NCI-H1048 (cell line): ENCODE measurements at regions not wholly inside any gene's neighbourhood (a gene's known extent, or its start where the extent isn't known, plus 50 kb on each side); places are given as distances from the start of the nearest gene placed in this dataset.

Experiments
- DNase-seq: peaks from one replicate; lab custom pipeline; 2025; lab: John Stamatoyannopoulos, UW

DNA sequence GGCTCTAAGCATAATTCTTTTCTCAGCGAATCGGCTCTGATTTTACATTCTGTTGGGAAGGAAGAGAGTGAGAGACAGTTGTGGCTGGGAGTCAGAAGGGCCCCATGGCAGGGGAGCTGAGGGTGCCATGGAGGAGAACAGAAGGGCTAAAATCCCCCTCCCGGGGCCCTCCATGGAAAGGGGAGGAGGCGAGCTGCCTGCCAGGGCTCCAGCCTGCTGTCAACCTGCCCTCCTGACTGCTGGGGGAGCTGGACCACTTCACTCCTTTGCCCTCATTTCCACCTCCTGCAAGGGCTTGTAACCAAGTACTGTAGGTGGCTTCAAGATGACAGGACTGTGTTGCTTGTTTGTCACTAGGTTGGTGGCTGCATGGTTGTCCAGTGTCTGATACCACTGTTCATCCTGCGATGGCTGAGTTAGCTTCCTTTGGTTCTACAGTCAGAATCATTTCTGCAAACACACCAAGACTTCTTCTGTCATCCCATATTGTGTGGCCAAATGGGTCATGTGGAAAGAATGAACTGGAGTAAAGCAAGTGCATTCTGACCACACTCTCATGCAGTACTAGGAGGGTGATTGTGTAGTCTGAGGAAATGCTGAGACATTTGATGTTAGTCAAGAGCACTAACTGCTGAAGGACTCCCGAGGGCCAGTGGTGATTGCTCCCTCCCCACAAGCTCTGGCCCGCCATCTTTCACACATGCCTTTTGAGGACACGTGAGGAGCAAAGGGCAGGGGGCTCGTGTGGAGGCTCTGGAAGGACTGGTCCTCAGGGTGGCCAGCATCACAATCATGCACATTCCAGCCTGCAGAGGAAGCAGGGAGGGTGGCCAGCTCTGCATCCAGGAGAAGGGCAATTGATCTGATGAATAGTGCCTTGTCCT lies 307.2 kb downstream of the GADD45G start:
- no peak for DNase-seq

DNA sequence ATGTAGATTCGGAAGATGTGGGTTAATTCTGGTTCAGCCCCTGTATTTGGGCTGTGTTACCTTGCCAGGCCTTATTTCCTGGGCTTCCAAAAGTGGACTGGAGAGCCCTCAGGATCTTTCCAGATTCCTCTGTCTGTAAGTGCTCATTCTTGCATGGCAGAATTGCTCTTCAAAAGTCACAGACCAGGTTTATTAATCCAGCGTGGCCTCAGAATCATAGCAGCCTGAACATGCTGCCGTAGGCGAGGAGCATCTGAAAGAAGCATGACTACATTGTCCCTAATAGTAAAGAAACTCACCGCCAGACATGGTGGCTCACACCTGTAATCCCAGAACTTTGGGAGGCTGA lies 307.8 kb downstream of the GADD45G start:
- DNase-seq, result no peak

DNA sequence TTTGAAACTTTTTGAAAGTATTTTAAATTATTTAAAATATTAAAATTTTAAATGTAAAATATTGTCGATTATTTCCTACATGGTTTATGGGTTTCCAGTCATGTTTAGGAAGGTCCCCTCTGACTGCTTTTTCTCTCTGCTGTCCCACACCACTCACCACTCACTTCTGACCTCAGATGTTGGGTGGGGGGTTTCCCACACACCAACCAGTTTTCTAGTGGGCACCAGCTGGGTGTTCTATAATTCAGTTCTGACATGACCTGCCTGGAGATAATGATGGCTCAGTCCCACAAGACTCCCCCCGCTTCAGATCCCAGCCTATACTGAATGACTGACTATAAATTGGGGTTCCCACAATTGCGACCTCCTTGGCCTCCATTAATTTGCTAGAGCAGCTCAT lies 310.4 kb downstream of the GADD45G start:
- no peak for DNase-seq

DNA sequence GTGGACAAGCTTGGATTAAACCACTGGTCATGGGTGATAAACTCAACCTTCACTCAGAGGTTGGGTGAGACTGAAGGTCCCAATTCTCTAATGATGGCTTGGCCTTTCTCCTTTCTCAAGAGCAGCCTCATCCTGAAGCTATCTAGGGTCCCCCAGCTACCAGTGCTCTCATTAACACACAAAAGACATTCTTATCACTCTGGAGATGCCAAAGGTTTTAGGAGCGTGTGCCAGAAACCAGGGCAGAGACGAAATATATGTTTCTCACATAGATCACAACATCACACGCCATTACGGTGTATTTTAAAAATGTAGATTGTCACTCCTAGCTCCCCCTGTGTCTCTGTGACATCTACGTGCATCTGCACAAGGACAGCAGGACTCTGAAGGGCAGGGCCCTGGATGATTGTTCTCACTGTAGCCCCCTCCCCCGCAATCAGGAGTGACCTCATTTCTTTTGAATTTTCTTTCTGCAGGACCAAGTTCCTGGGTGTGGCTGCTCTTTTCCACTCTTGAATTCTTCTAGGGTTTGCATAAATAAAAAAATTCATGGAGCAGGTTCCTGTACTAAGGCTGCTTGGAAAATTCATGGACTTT lies 311.3 kb downstream of the GADD45G start:
- no peak for DNase-seq

DNA sequence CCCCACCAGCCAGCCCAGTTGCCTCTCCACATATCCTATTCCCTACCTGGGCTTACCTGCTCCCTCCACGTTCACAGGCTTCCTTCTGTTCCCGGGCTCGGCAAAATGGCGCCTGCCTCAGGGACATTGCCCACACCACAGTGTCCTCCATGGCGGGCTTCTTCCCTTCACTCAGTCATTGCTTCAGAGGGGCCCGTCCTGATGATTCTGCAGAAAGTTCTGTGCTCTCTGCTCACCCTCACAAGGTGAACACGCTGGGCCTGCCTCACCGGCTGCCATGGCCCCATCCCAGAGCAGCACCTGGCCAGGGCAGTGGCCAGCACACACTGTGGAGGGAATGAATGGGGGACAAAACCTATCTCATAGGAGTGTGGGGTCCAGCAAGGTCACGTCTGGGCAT lies 313.0 kb downstream of the GADD45G start:
- DNase-seq, result no peak

DNA sequence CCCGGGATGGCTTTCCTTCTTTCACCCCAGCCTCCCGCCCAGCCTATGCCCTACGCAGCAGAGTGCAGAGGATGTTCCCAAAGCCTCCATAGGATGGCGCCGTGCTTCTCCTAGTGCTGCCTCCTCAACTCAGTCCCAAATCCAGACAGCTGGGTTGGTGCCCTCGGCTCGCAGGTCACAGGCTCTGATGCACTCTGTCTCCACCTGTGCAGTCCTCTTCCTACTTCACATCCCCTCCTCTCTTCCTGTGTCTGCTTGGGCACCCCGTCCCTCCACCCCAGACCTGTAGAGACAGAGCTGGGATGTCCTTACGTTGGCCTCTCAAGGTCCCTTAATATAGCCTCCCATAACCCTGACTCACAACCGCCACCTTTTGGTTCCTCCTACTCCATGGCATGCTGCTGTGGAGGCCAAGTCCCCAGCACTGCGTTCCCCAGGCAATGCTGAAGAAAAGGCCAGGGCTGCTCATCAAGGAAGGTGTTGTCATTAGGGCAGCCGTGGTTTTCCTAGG lies 314.4 kb downstream of the GADD45G start:
- no peak for DNase-seq

DNA sequence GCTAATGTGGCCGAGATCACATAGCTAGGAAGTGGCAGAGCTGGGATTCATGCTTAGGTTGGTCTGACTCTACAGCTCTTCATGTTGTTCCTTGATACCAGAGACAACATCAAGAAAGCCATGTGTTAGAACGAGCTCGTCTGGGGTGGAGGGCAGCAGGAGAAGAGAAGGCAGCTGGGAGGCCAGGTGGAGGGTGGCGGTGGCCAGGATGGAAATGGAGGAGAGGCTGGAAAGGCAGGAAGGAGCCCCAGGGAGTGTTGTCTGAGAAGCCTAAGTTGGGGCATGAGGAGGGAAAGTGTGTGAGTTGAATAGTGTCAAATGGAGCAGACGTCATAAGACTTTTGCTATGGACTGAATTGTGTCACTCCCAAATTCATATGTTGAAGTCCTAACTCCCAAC lies 315.3 kb downstream of the GADD45G start:
- no peak for DNase-seq

DNA sequence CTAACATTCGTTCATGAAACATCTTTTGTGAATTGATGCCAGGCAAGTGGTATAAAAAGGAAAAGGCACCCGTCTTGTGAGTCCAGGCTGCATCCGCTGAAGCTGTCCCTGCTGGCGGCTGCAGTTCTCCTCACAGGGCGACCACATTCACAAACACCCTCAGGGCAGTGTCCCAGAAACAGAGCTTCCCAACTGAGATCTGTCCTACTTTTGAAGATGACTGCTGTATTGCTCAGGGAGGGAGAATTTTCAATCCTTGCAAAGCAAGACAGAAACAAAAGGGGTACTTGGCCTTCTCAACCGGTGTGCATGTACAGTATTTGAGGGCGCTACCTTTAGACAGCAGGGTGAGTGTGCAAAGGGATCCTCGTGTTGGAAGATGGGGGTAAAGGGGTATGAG lies 316.1 kb downstream of the GADD45G start:
- no peak for DNase-seq

DNA sequence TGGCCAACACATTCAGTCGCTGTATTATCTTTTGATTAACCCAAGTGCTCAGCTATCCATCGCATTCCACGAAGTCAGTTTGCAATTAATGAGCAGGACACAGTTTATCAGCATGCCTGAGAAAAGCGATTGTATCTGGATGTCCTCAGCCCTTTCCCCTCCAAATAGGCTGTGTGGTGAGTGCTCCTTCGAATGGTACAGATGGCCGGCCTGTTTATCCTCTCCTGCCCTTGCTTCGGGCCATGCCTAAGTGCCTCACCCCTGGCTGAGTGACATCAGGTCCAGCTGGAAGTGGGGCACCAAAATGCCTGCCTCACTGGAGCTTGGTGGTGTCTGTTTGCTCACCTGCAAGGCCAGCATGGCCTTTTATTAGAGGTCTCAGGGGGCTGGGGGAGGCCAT lies 317.3 kb downstream of the GADD45G start:
- DNase-seq, result no peak

DNA sequence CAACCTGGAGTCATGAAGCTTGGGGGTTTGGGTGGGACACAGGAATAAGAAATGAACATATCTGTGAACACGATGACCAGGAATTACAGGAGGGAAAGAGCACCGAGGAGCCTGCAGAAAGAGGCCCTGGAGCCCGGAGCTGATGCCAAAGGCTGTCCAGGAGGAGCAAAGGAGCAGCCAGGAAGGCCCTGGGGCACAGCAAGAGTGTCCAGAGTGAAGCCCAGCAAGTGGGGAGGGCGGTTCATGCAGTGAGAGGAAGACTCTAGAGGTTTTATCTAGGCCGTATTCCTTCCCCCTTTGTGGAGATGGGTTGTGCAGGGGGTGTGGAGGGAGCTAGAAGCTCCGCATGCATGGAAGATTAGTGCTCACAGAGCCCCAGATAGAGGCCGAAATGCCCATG lies 318.4 kb downstream of the GADD45G start:
- no peak for DNase-seq

DNA sequence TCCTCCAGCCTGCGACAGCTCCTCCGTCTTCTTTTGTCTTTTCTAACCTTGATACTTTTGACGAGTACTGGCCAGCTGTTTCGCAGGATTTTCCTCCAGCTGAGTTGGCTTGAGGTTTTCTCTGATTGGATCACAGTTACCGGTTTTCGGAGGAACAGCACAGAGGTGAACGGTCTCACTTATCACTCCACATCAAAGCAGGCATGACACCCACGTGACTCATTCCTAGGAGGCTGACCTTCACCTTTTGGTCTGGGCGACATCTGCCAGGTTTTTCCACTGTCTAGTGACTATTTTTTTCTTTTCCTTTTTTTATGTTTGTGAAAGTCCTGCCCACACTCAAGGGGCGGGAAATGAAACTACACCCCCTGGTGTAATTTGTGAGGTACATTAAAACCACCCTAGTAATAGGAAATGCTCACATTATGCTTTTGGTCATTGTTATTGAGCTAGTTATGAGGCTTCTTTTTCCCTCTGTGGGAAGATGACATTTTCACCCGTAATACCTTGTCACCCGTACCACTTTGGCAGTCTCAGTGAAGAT lies 319.2 kb downstream of the GADD45G start:
- DNase-seq, result no peak

DNA sequence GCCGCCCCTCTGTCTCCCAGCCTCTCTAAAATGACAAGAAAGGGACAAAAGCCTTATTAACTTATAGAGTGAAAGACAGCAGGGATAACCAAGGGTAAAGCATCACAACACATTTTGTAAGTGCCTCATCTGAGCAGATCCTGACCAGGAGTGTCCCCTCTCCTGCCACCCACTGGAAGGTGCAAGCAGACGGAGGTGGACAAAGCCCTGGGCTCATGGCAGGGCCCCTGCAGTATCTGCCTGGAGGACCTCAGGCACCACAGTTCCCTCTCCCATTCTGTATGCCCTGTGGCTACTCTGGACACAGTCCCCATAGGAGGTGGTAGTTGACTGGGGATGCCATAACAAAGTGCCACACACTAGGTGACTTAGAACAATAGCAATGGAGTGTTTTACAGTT lies 319.8 kb downstream of the GADD45G start:
- no peak for DNase-seq

DNA sequence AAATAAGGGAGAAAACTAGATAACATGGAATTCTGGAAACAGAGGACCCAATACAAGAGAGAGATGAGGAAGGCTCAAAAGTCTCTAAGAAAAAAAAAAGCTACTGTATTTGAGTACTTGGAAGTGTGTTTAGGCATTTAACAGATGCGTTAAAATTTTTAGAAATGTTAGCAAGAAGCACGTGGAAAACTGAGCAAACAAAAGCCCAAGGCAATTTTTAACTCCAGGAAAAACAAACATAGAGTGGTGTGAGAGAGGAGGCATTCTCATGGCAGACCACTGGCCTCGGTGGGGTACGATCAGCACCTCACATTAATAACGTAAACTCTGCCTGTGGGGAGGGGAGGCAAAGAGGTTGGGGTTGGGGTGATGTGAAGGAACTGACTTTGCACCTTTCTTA lies 321.4 kb downstream of the GADD45G start:
- DNase-seq, result no peak

DNA sequence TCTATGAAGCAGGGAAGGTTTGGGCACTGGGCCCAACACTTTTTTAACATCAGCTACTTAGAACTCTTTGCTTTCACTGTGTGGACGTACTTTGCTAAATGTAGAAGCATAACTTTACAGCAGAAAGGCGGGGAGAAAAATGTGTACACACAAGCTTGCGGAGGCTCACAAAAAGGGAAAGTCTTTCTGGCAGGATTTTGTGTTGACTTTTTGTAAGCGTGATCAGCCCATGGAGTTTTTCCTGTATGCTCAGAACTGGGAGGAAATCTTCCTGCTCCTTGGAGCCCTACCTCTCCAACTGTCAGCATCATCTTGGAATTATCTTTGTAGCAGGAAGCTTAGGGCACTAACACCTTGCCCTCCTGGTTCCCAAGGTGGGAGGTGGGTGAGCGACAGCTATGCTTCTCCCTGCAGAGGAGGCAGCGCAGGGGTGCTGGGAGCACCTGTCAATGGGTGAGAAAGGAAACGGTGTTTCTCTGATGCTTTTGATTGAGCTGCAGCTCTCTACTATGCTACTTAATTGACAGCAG lies 321.9 kb downstream of the GADD45G start:
- DNase-seq, result no peak

DNA sequence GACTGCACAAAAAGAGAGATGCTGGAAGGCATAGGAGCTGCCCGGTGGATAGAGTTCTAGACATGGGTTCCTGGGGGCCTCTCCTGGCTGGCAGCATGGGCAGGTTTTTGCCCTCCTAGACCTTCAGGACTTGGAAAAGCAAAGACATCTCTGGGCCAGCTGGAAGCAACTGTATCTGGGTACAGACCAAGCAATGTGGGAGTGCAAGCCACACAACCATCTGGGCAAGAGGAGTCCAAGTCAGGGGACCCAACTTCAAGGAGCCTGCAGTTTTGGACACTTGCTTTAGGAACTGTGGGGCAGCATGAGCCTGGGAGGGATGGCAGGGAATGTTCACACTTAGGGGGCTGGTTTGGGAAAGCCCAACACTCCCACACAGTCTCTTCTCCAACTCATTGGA lies 323.3 kb downstream of the GADD45G start:
- no peak for DNase-seq

DNA sequence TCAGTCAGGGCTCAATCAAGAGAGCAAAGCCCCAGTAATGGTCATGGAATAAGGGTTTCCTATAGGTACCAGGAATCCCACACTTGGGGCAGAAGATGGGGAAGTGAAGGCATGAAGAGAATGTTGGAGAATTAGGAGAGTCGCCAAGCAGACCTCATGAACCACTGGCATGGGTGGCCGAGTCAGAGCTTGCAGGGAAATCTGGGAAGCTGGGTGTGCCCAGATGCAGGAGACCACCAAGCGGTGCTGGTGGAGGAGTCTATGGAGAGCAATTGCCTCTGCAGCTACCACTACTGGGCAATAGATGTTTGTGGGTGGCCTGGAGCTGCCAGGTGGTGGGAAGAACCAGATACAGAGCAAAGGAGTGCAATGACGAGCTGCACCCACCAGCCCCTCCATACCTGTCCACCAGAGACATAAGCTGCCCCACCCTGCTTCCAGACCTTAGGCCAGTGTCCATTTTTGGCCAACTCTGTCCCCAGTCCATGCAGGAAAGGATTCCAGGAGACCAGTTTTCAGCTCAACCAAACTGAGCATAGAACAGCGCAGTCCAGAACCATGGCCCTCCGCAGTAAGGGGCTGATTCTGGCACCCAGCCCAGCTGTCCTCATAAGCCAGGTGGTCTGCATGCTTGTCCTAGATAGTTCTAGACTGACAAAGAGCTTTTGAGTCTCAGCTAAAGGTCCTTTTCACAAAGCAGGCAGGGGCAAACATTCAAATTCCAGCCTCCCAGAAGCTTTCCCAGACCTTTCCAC lies 323.9 kb downstream of the GADD45G start:
- no peak for DNase-seq

DNA sequence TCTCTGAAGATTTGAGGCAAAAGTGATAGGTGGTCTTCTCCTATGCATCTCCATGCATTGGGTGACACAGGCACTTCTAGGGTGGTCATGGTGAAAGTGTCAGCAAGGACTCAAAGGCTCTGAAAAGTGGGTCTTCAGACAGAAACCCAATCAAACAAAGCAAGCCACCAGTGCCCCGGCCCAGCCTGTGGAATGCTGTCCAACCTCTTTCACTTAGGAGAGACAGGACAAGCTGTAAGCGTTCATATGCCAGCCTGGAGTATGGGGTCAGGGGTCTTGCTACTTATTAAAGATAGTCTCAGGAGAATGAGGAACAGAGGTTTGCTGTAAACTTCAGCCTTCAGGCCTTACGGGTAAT lies 324.5 kb downstream of the GADD45G start:
- no peak for DNase-seq

DNA sequence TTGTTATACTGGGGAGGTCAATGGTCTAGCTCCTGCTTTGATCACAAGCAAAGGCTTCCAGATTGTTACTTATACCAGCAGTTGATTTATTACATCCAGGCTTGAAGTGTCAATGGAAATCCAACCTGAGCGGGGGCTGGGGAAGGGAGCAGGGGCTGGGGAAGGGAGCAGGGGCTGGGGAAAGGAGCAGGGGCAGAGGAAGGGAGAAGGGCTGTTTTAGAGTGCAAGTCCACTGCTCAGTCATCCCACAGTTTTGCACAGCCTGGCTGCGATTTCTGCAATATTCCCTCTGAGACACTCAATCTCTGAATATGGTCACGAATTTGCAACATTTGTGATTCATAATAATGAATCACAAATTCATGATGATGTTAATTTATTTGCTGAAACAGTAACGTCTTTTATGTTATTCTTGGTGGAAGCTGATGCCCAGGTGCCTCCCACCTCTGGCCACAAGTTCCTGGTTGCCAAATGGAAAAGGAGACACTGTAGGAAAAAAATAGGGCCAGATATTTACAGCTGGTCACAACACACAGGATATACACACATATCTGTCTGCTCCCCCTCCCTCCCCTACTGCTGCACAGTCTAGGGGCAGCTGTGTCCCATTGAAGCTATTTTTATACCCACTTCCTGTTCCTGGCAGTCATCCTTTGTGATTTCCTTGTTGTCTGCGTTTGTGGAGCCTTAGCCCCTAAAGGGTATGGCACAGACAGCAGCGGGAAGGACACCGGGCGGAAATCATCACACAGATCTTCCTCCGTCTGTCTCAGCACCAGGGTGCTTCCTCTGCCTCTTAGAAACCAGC lies 325.1 kb downstream of the GADD45G start:
- no peak for DNase-seq

DNA sequence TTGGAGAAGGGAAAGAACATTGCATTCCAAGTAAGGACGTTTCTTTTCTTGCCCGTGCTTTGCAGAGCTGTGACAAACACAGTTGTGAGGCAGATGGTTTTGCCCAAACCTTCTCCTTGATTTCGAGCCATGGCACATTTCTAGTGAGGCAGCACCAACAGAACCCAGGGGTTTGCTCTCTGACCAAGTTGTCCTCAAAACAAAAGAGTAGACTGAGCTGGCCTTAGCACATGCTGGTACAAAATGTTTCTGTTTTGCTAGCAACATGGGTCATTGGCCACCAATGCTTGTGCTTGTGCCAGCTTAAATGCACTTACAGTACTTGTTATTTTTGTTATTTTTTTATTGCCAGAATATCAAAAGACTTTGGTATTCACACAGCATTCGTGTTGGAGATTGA lies 328.8 kb downstream of the GADD45G start:
- no peak for DNase-seq

DNA sequence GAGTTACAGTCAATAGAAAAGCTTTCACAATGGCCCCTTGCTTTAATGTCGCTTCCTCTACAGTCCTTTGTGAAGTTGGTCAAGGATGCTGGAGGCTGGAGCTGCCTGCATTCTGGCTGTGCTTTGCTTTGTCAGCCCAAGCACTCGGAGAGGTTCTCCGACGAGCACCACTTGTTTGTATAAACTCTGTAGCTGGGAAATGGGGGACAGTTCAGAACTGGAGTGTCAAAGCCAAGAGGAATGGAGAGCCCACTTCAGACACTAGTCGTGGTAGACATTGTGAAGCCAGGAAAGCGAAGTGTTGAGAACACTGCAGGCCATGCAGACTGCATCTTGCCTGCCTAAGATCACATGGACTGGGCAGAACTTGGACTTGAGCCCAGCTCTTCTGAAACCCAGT lies 330.3 kb downstream of the GADD45G start:
- no peak for DNase-seq

DNA sequence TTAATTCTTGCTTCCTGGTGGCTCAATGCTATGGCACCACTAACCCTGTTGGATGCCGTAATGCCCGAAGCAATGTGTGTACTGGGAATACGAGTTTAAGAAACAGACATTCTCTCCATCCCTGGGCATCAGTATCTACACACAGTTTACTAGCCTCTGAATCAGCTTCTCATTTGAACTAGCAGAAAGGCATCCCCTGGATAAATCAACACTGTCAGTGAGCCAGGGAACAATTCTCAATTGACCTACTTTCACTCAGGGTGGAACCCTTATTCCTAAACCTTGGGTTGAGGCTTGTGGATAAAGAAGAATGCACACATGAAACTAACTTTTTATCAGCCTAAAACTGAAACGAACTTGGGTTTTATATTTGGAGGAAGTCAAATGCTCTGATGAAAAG lies 331.0 kb downstream of the GADD45G start:
- no peak for DNase-seq

DNA sequence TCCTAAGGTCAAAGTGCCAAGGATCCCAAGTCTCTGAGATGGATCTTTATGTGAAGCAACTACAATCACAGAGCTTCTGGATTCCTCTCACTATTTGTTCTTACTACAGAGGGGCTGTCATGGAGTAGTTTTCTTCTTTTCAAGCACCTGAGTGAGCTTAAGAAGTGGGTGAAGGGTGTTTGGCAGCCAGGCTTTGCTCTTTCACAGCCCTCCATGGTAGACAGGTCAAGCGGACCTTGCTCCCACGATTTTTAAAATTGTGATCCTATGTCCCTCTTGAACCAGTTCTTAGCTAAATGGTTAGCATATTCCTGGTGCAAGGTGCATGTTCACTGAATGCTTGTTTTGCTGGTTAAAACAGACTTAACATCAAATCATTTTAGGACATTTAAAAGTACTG lies 332.2 kb downstream of the GADD45G start:
- DNase-seq, result no peak
